ENCODE measurements at regions not wholly inside any gene's neighbourhood (a gene's known extent, or its start where the extent isn't known, plus 50 kb on each side); places are given as distances from the start of the nearest gene placed in this dataset.
"Not testable (repeated sequence)": the region's sequence is repeated elsewhere in the genome, so short reads cannot be mapped to it uniquely, and the experiment has no call there.

GRCh38 chrX:40987413-40987812 is 97.8 kb upstream of the USP9X start:
- Histone ChIP-seq H3K9me3 (no peaks in the 10 kb centered on the region), H3K36me3 (no peaks in the 10 kb centered on the region), H3K27me3 (no peaks in the 10 kb centered on the region), H3K4me3 (no peak overlapping the region), H3K4me1 (no peaks in the 10 kb centered on the region), H3K27ac (no peak overlapping the region)
- no peak for TF ChIP-seq CTCF (IDR thresholded peaks at IDR 0.05)
- DNase-seq (ENCODE audit: low spot score) = no peak

- no peak overlapping the region for H3K27ac ChIP-seq
- no peak for DNase-seq (ENCODE audit: low spot score)
- no peaks in the 10 kb centered on the region for H3K9me3 ChIP-seq
- H3K4me1 ChIP-seq = no peaks in the 10 kb centered on the region
- H3K4me3 ChIP-seq = no peak overlapping the region
- no peaks in the 10 kb centered on the region for H3K27me3 ChIP-seq
- TF ChIP-seq CTCF (IDR thresholded peaks at IDR 0.05) = no peak
- no peaks in the 10 kb centered on the region for H3K36me3 ChIP-seq
These were observed 97.1 kb upstream of the USP9X start for GRCh38 chrX:40988100-40988499.

- H3K36me3 ChIP-seq; H3K27me3 ChIP-seq; H3K4me3 ChIP-seq; H3K27ac ChIP-seq; H3K9me3 ChIP-seq; H3K4me1 ChIP-seq; DNase-seq (ENCODE audit: low spot score): not testable (repeated sequence)
These were observed 91.8 kb upstream of the USP9X start for GRCh38 chrX:40993395-40993794.

GRCh38 chrX:40996886-40997530 is 88.2 kb upstream of the USP9X start:
- DNase-seq (ENCODE audit: low spot score) = no peak
- TF ChIP-seq CTCF (IDR thresholded peaks at IDR 0.05) = no peak
- no peaks in the 10 kb centered on the region for H3K9me3 ChIP-seq
- peak overlapping the region in 1 of 2 donors; percentile 26 for H3K27ac ChIP-seq
- H3K4me1 ChIP-seq = no peaks in the 10 kb centered on the region
- H3K4me3 ChIP-seq = no peak overlapping the region
- H3K27me3 ChIP-seq = no peaks in the 10 kb centered on the region
- no peaks in the 10 kb centered on the region for H3K36me3 ChIP-seq

GRCh38 chrX:40998123-40998522 is 87.1 kb upstream of the USP9X start:
- Histone ChIP-seq H3K4me1 (no peaks in the 10 kb centered on the region), H3K4me3 (no peak overlapping the region), H3K27me3 (no peaks in the 10 kb centered on the region), H3K27ac (no peak overlapping the region), H3K9me3 (no peaks in the 10 kb centered on the region), H3K36me3 (no peaks in the 10 kb centered on the region)
- no peak for TF ChIP-seq CTCF (IDR thresholded peaks at IDR 0.05)
- DNase-seq (ENCODE audit: low spot score) = no peak

- Histone ChIP-seq H3K4me3 (no peak overlapping the region), H3K4me1 (no peaks in the 10 kb centered on the region), H3K36me3 (no peaks in the 10 kb centered on the region), H3K27ac (no peak overlapping the region), H3K27me3 (no peaks in the 10 kb centered on the region), H3K9me3 (no peaks in the 10 kb centered on the region)
- DNase-seq (ENCODE audit: low spot score) = no peak
- no peak for TF ChIP-seq CTCF (IDR thresholded peaks at IDR 0.05)
These were observed 83.9 kb upstream of the USP9X start for GRCh38 chrX:41001327-41001726.
